HL-60 (cell line): ENCODE measurements at regions not wholly inside any gene's neighbourhood (a gene's known extent, or its start where the extent isn't known, plus 50 kb on each side); places are given as distances from the start of the nearest gene placed in this dataset.

ENCODE experiments used
- DNase-seq, 2 experiments: peaks; one replicate each; pipeline ENCODE4 v3.0.0-alpha.2; 2010 to 2020; ENCODE audit warnings: low read depth in 1 of 2, low spot score in 1 of 2
- H3K27ac ChIP-seq: fragments of 250-450 bp; sonication (Bioruptor Pico); replicated peaks from 2 replicates; pipeline ENCODE4 v1.5.1; 2020; ENCODE audit warnings: mild to moderate bottlenecking, moderate library complexity
- H3K27me3 ChIP-seq: fragments of 250-450 bp; sonication (Bioruptor Pico); 2 replicates; pipeline ENCODE4 v1.5.1; 2021; ENCODE audit warnings: mild to moderate bottlenecking, moderate library complexity; ENCODE audit not compliant: insufficient read depth, poor library complexity, severe bottlenecking
- H3K4me3 ChIP-seq: replicated peaks from 2 replicates; pipeline ENCODE4 v1.5.1; 2011; ENCODE audit warnings: mild to moderate bottlenecking, control low read depth, low read length; ENCODE audit not compliant: insufficient read depth
- CTCF ChIP-seq: IDR thresholded peaks from one replicate; pipeline ENCODE4 v1.5.1; 2011; ENCODE audit warnings: low read length, control low read depth, inconsistent platforms; ENCODE audit not compliant: insufficient read depth
- GABPA ChIP-seq: IDR thresholded peaks from 2 replicates; pipeline ENCODE4 v1.6.1; 2012; ENCODE audit warnings: low read depth
- POLR2AphosphoS5 ChIP-seq: IDR thresholded peaks from 2 replicates; pipeline ENCODE4 v1.6.1; 2012; ENCODE audit warnings: low read depth
- SPI1 ChIP-seq: IDR thresholded peaks from 2 replicates; pipeline ENCODE4 v1.6.1; 2012; ENCODE audit warnings: low read depth, mild to moderate bottlenecking, borderline replicate concordance
- TF ChIP-seq, protein P1 (sequence below): IDR thresholded peaks from 2 replicates; pipeline ENCODE4 v1.6.1; 2012; ENCODE audit warnings: low read depth; ENCODE audit not compliant: insufficient replicate concordance

GRCh38 chr10:21309427-21309826, 216.1 kb downstream of the SKIDA1 start:
- Histone ChIP-seq H3K27me3 (no peaks in the 10 kb centered on the region), H3K4me3 (no peak overlapping the region), H3K27ac (no peak overlapping the region)
- TF ChIP-seq SPI1, result no peak
- TF ChIP-seq GABPA, result no peak
- TF ChIP-seq, protein P1, sequence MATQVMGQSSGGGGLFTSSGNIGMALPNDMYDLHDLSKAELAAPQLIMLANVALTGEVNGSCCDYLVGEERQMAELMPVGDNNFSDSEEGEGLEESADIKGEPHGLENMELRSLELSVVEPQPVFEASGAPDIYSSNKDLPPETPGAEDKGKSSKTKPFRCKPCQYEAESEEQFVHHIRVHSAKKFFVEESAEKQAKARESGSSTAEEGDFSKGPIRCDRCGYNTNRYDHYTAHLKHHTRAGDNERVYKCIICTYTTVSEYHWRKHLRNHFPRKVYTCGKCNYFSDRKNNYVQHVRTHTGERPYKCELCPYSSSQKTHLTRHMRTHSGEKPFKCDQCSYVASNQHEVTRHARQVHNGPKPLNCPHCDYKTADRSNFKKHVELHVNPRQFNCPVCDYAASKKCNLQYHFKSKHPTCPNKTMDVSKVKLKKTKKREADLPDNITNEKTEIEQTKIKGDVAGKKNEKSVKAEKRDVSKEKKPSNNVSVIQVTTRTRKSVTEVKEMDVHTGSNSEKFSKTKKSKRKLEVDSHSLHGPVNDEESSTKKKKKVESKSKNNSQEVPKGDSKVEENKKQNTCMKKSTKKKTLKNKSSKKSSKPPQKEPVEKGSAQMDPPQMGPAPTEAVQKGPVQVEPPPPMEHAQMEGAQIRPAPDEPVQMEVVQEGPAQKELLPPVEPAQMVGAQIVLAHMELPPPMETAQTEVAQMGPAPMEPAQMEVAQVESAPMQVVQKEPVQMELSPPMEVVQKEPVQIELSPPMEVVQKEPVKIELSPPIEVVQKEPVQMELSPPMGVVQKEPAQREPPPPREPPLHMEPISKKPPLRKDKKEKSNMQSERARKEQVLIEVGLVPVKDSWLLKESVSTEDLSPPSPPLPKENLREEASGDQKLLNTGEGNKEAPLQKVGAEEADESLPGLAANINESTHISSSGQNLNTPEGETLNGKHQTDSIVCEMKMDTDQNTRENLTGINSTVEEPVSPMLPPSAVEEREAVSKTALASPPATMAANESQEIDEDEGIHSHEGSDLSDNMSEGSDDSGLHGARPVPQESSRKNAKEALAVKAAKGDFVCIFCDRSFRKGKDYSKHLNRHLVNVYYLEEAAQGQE, result no peak
- no peak for TF ChIP-seq POLR2AphosphoS5
- no peak for TF ChIP-seq CTCF
- no peak for DNase-seq

- DNase-seq, result no peak
- TF ChIP-seq CTCF (no peak), GABPA (no peak), SPI1 (no peak)
- TF ChIP-seq, protein P1, result no peak
- no peak overlapping the region for H3K27ac ChIP-seq
These were observed 216.5 kb downstream of the SKIDA1 start for GRCh38 chr10:21308946-21309345.

GRCh38 chr10:21308018-21308417, 217.5 kb downstream of the SKIDA1 start:
- TF ChIP-seq CTCF (no peak), GABPA (no peak), POLR2AphosphoS5 (no peak)
- no peak overlapping the region for H3K4me3 ChIP-seq
- H3K27me3 ChIP-seq, result no peaks in the 10 kb centered on the region
- no peak for DNase-seq
- H3K27ac ChIP-seq, result no peak overlapping the region

More at GRCh38 chr10:21308946-21309345, 216.5 kb downstream of the SKIDA1 start:
- Histone ChIP-seq H3K27me3 (no peaks in the 10 kb centered on the region), H3K4me3 (no peak overlapping the region)

GRCh38 chr10:21304608-21305007, 220.9 kb downstream of the SKIDA1 start:
- Histone ChIP-seq H3K27me3 (no peaks in the 10 kb centered on the region), H3K27ac (no peak overlapping the region), H3K4me3 (no peak overlapping the region)
- TF ChIP-seq SPI1 (no peak), POLR2AphosphoS5 (no peak), GABPA (no peak), CTCF (no peak)
- TF ChIP-seq, protein P1, result no peak
- no peak for DNase-seq
